HepG2 (cell line): ENCODE measurements at regions not wholly inside any gene's neighbourhood (a gene's known extent, or its start where the extent isn't known, plus 50 kb on each side); places are given as distances from the start of the nearest gene placed in this dataset.

Experiments
- ATRX ChIP-seq: sonication (generic); formaldehyde crosslinking; IDR thresholded peaks from 2 replicates; pipeline ENCODE4 v1.4.0; 2020; ENCODE audit warnings: missing genetic modification reagents, borderline replicate concordance
- BCL6 ChIP-seq: IDR thresholded peaks from 2 replicates; pipeline ENCODE4 v1.6.1; 2016; ENCODE audit warnings: missing genetic modification reagents, missing compliant biosample characterization
- CHCHD3 ChIP-seq: sonication (generic); formaldehyde crosslinking; IDR thresholded peaks from 2 replicates; pipeline ENCODE4 v1.8.0; 2022; ENCODE audit warnings: mild to moderate bottlenecking, missing genetic modification reagents, moderate library complexity
- ISX ChIP-seq: sonication (generic); formaldehyde crosslinking; conservative IDR thresholded peaks from 2 replicates; pipeline ENCODE4 v1.5.0; 2020; ENCODE audit warnings: missing genetic modification reagents
- MIXL1 ChIP-seq: IDR thresholded peaks from 2 replicates; pipeline ENCODE4 v1.6.1; 2016
- MLXIP ChIP-seq: sonication (generic); formaldehyde crosslinking; IDR thresholded peaks from 2 replicates; pipeline ENCODE4 v1.9.0; 2021; ENCODE audit warnings: missing genetic modification reagents, borderline replicate concordance
- SNAPC4 ChIP-seq: sonication (generic); formaldehyde crosslinking; IDR thresholded peaks from 2 replicates; pipeline ENCODE4 v1.4.0; 2020; ENCODE audit warnings: mild to moderate bottlenecking, missing genetic modification reagents
- SYNCRIP ChIP-seq: fragments of 200-400 bp; formaldehyde crosslinking; IDR thresholded peaks from 2 replicates; pipeline ENCODE4 v1.6.1; 2018; ENCODE audit warnings: mild to moderate bottlenecking, low read depth, low read length; ENCODE audit not compliant: insufficient read depth
- ZBTB2 ChIP-seq: sonication (generic); formaldehyde crosslinking; IDR thresholded peaks from 2 replicates; pipeline ENCODE4 v1.8.0; 2022; ENCODE audit warnings: low read depth, missing genetic modification reagents
- ZFAT ChIP-seq: sonication (generic); formaldehyde crosslinking; conservative IDR thresholded peaks from 2 replicates; pipeline ENCODE4 v1.8.1; 2023; ENCODE audit warnings: missing genetic modification reagents, inconsistent platforms
- ZGPAT ChIP-seq: IDR thresholded peaks from 2 replicates; pipeline ENCODE4 v1.6.1; 2016; ENCODE audit warnings: mild to moderate bottlenecking
- ZIK1 ChIP-seq: sonication (generic); formaldehyde crosslinking; IDR thresholded peaks from 2 replicates; pipeline ENCODE4 v1.5.0; 2020; ENCODE audit warnings: mild to moderate bottlenecking, low read depth, missing genetic modification reagents, borderline replicate concordance
- ZNF160 ChIP-seq: sonication (generic); formaldehyde crosslinking; IDR thresholded peaks from 2 replicates; pipeline ENCODE4 v1.8.0; 2022; ENCODE audit warnings: mild to moderate bottlenecking, inconsistent platforms, missing genetic modification reagents
- ZNF362 ChIP-seq: sonication (generic); formaldehyde crosslinking; IDR thresholded peaks from 2 replicates; pipeline ENCODE4 v1.4.0; 2020; ENCODE audit warnings: missing genetic modification reagents, mild to moderate bottlenecking, borderline replicate concordance
- ZNF577 ChIP-seq: sonication (generic); formaldehyde crosslinking; IDR thresholded peaks from 2 replicates; pipeline ENCODE4 v1.4.0; 2020; ENCODE audit warnings: mild to moderate bottlenecking, low read depth, missing genetic modification reagents, borderline replicate concordance
- ZNF660 ChIP-seq: sonication (generic); formaldehyde crosslinking; IDR thresholded peaks from 2 replicates; pipeline ENCODE4 v1.5.1; 2020; ENCODE audit warnings: mild to moderate bottlenecking, low read depth, missing genetic modification reagents, borderline replicate concordance
- ZNF709 ChIP-seq: sonication (generic); formaldehyde crosslinking; IDR thresholded peaks from 2 replicates; pipeline ENCODE4 v1.5.0; 2020; ENCODE audit warnings: mild to moderate bottlenecking, missing genetic modification reagents

GRCh38 chr10:78964952-78965633, 103.7 kb upstream of the ZMIZ1 start (continued):
- TF ChIP-seq SNAPC4 (CRISPR knock-in tag) = no peak; the same call in 1 of the 2 replicates
- TF ChIP-seq ATRX (CRISPR knock-in tag) = no peak
- no peak for TF ChIP-seq ISX (CRISPR knock-in tag)
- TF ChIP-seq BCL6 (CRISPR knock-in tag) = no peak; the same call in none of the 2 replicates
- no peak for TF ChIP-seq ZNF709
- TF ChIP-seq ZNF362 (CRISPR knock-in tag) = peak; percentile 46; the same call in 1 of the 2 replicates
- no peak for TF ChIP-seq SYNCRIP
- no peak for TF ChIP-seq ZFAT
- 0 out of 2 replicates have a peak, but pooled peaks have one; percentile 58 for TF ChIP-seq ZBTB2 (CRISPR knock-in tag)
- TF ChIP-seq ZNF577 = no peak
- TF ChIP-seq ZNF160 (CRISPR knock-in tag) = no peak
- peak; percentile 69 for TF ChIP-seq ZIK1 (CRISPR knock-in tag)
- TF ChIP-seq CHCHD3 (CRISPR knock-in tag) = peak; percentile 85; the same call in 1 of the 2 replicates
- no peak for TF ChIP-seq MIXL1
- no peak for TF ChIP-seq ZNF660 (CRISPR knock-in tag)
- TF ChIP-seq MLXIP = no peak
- TF ChIP-seq ZGPAT (CRISPR knock-in tag) = peak; percentile 93
